IMR-90 (cell line): ENCODE measurements at regions not wholly inside any gene's neighbourhood (a gene's known extent, or its start where the extent isn't known, plus 50 kb on each side); places are given as distances from the start of the nearest gene placed in this dataset.

ENCODE experiments used
- ATAC-seq: fragments of 200-7000 bp; cut with Tn5 transposase; 2 replicates; pipeline ENCODE4 v1.9.1; 2020; ENCODE audit warnings: low read depth, mild to moderate bottlenecking, moderate library complexity
- BruUV-seq: library from RNA; stranded (reverse); fragments of 400-500 nt; replicated peaks from 2 replicates; lab custom pipeline; 2021; lab: Mats Ljungman, UMichigan
- CTCF ChIA-PET: fragments of 300-600 bp; formaldehyde crosslinking; extraction: SDS; loops from one replicate; lab custom pipeline; 2021; ENCODE audit warnings: antibody characterized with exemption; lab: Yijun Ruan, JAX
- POLR2A ChIA-PET: fragments of 300-600 bp; sonication (Branson Sonifier 250); formaldehyde crosslinking; loops from one replicate; lab custom pipeline; 2022; ENCODE audit warnings: antibody characterized with exemption; ENCODE audit not compliant: unreplicated experiment; lab: Charles Lee
- DNase-seq: peaks from one replicate; pipeline ENCODE4 v3.0.0; 2013
- H2AFZ ChIP-seq: replicated peaks from 2 replicates; pipeline ENCODE3; 2013; ENCODE audit warnings: low read length, mild to moderate bottlenecking; ENCODE audit not compliant: poor library complexity
- H2AK5ac ChIP-seq: 2 replicates; pipeline ENCODE4 v1.6.1; 2013; ENCODE audit warnings: low read depth, low read length, inconsistent platforms
- H2AK9ac ChIP-seq: replicated peaks from 2 replicates; pipeline ENCODE3; 2013; ENCODE audit warnings: mild to moderate bottlenecking, low read depth, low read length, moderate library complexity; ENCODE audit not compliant: poor library complexity
- H2BK120ac ChIP-seq: 2 replicates; pipeline ENCODE4 v1.6.1; 2013; ENCODE audit warnings: low read depth, low read length, inconsistent platforms
- H2BK15ac ChIP-seq: 3 replicates; pipeline ENCODE4 v1.6.1; 2013; ENCODE audit warnings: low read depth, low read length, inconsistent platforms
- H2BK20ac ChIP-seq: 2 replicates; pipeline ENCODE4 v1.6.1; 2013; ENCODE audit warnings: low read depth, mild to moderate bottlenecking, inconsistent platforms, low read length, moderate library complexity
- H2BK5ac ChIP-seq: 2 replicates; pipeline ENCODE4 v1.6.1; 2013; ENCODE audit warnings: mild to moderate bottlenecking, low read depth, low read length, inconsistent platforms; ENCODE audit not compliant: poor library complexity, severe bottlenecking
- H3K14ac ChIP-seq: replicated peaks from 2 replicates; pipeline ENCODE4 v1.6.1; 2013; ENCODE audit warnings: low read depth, low read length, inconsistent platforms
- H3K18ac ChIP-seq: 2 replicates; pipeline ENCODE4 v1.6.1; 2013; ENCODE audit warnings: low read depth, low read length, control low read depth
- H3K23ac ChIP-seq: 2 replicates; pipeline ENCODE4 v1.6.1; 2013; ENCODE audit warnings: low read depth, low read length, inconsistent platforms
- H3K27ac ChIP-seq: 2 replicates; pipeline ENCODE4 v1.5.1; 2013; ENCODE audit warnings: mild to moderate bottlenecking, control low read depth, low read length; ENCODE audit not compliant: insufficient read depth
- H3K27me3 ChIP-seq: 2 replicates; pipeline ENCODE4 v1.6.1; 2013; ENCODE audit warnings: low read length; ENCODE audit not compliant: control insufficient read depth, insufficient read depth
- H3K36me3 ChIP-seq: 2 replicates; pipeline ENCODE4 v1.6.1; 2013; ENCODE audit warnings: low read length, mixed read lengths; ENCODE audit not compliant: control insufficient read depth, insufficient read depth
- H3K4ac ChIP-seq: 2 replicates; pipeline ENCODE4 v1.6.1; 2013; ENCODE audit warnings: low read depth, low read length, inconsistent platforms
- H3K4me1 ChIP-seq: 2 replicates; pipeline ENCODE4 v1.6.1; 2013; ENCODE audit warnings: low read length, mixed read lengths; ENCODE audit not compliant: control insufficient read depth, insufficient read depth
- H3K4me2 ChIP-seq: 2 replicates; pipeline ENCODE4 v1.6.1; 2013; ENCODE audit warnings: low read depth, mild to moderate bottlenecking, control low read depth, low read length, moderate library complexity
- H3K4me3 ChIP-seq: 2 replicates; pipeline ENCODE4 v1.5.1; 2013; ENCODE audit warnings: low read depth, mild to moderate bottlenecking, control low read depth, low read length, moderate library complexity; ENCODE audit not compliant: insufficient read depth
- H3K56ac ChIP-seq: 2 replicates; pipeline ENCODE4 v1.6.1; 2013; ENCODE audit warnings: low read length, inconsistent platforms; ENCODE audit not compliant: insufficient read depth; ENCODE audit errors: extremely low read depth
- H3K79me1 ChIP-seq, 2 experiments: 2 replicates each; pipeline ENCODE4 v1.6.1; 2013; ENCODE audit warnings: low read length in 2 of 2, inconsistent platforms in 1 of 2, low read depth in 1 of 2
- H3K9ac ChIP-seq: 2 replicates; pipeline ENCODE4 v1.6.1; 2013; ENCODE audit warnings: low read depth, low read length, control low read depth
- H3K9me1 ChIP-seq: 2 replicates; pipeline ENCODE4 v1.6.1; 2013; ENCODE audit warnings: low read length, inconsistent platforms; ENCODE audit not compliant: insufficient read depth
- H3K9me3 ChIP-seq: 2 replicates; pipeline ENCODE4 v1.6.1; 2013; ENCODE audit warnings: low read length; ENCODE audit not compliant: control insufficient read depth, insufficient read depth
- H4K20me1 ChIP-seq: 2 replicates; pipeline ENCODE4 v1.6.1; 2013; ENCODE audit warnings: low read length, inconsistent platforms; ENCODE audit not compliant: insufficient read depth
- H4K5ac ChIP-seq: 2 replicates; pipeline ENCODE4 v1.6.1; 2013; ENCODE audit warnings: mild to moderate bottlenecking, low read depth, low read length, control low read depth
- H4K8ac ChIP-seq, 2 experiments: 2 replicates each; pipeline ENCODE4 v1.6.1; 2013; ENCODE audit warnings: low read depth in 2 of 2, low read length in 2 of 2, control low read depth in 1 of 2, inconsistent platforms in 1 of 2
- H4K91ac ChIP-seq: 2 replicates; pipeline ENCODE4 v1.6.1; 2013; ENCODE audit warnings: low read depth, low read length, inconsistent platforms; ENCODE audit not compliant: insufficient read depth
- BHLHE40 ChIP-seq: fragments of 150-350 bp; IDR thresholded peaks from 2 replicates; pipeline ENCODE4 v1.6.1; 2016; ENCODE audit warnings: mild to moderate bottlenecking, low read depth, low read length
- CHD1 ChIP-seq: IDR thresholded peaks from 2 replicates; pipeline ENCODE4 v1.6.1; 2012; ENCODE audit warnings: low read depth, low read length, improper control_type of control experiment
- CTCF ChIP-seq: conservative IDR thresholded peaks from 2 replicates; pipeline ENCODE4 v1.5.1; 2012; ENCODE audit warnings: mild to moderate bottlenecking, low read depth, low read length, improper control_type of control experiment
- MAFK ChIP-seq: IDR thresholded peaks from 2 replicates; pipeline ENCODE4 v1.6.1; 2012; ENCODE audit warnings: low read depth, low read length, improper control_type of control experiment
- MXI1 ChIP-seq: IDR thresholded peaks from 2 replicates; pipeline ENCODE4 v1.6.1; 2012; ENCODE audit warnings: low read depth, mild to moderate bottlenecking, low read length, moderate library complexity, borderline replicate concordance
- RAD21 ChIP-seq: IDR thresholded peaks from 2 replicates; pipeline ENCODE4 v1.6.1; 2012; ENCODE audit warnings: low read length, improper control_type of control experiment
- RCOR1 ChIP-seq: IDR thresholded peaks from 2 replicates; pipeline ENCODE4 v1.6.1; 2012; ENCODE audit warnings: mild to moderate bottlenecking, low read length, improper control_type of control experiment; ENCODE audit not compliant: insufficient replicate concordance
- RFX5 ChIP-seq: IDR thresholded peaks from 2 replicates; pipeline ENCODE4 v1.8.0; 2012; ENCODE audit warnings: low read depth, mild to moderate bottlenecking, low read length, moderate library complexity
- SMC3 ChIP-seq: fragments of 150-350 bp; IDR thresholded peaks from 2 replicates; pipeline ENCODE4 v1.6.1; 2016; ENCODE audit warnings: low read depth, mild to moderate bottlenecking, antibody characterized with exemption, low read length, moderate library complexity
- USF2 ChIP-seq: fragments of 150-350 bp; IDR thresholded peaks from 2 replicates; pipeline ENCODE4 v1.6.1; 2017; ENCODE audit warnings: mild to moderate bottlenecking, antibody characterized with exemption, low read length, low read depth
- WGBS, 2 experiments: methylation state at CpG; one replicate each; pipeline versions ENCODE4 v1.1.5 to v1.1.7; 2013; ENCODE audit warnings: missing lambda C conversion rate in 2 of 2; ENCODE audit not compliant: insufficient read length in 1 of 2; ENCODE audit errors: extremely low coverage in 2 of 2; 5-methylcytosine and 5-hydroxymethylcytosine counted together
- dilution Hi-C: fragments of 300-500 bp; cut with HindIII; formaldehyde crosslinking; loops from one replicate; pipeline ENCODE4 v1.14.3; 2018; ENCODE audit warnings: low sequenced_read_pairs; ENCODE audit not compliant: unreplicated experiment
- in situ Hi-C: fragments of 300-500 bp; cut with MboI; formaldehyde crosslinking; loops from 3 replicates; pipeline ENCODE4 v1.14.3; 2019; ENCODE audit warnings: low sequenced_read_pairs, inconsistent platforms, mixed read lengths
- intact Hi-C: fragments of 100-400 bp; cut with micrococcal nuclease; formaldehyde crosslinking; loops from 2 replicates; pipeline ENCODE4 v1.10.0; 2022

- TF ChIP-seq RFX5 (no peak), SMC3 (no peak), MXI1 (no peak), CTCF (no peak), CHD1 (no peak), BHLHE40 (no peak), MAFK (no peak), RCOR1 (no peak), USF2 (no peak), RAD21 (no peak)
- Histone ChIP-seq H2AK5ac (no peak overlapping the region), H2AK9ac (no peak overlapping the region), H3K18ac (no peak overlapping the region), H2BK15ac (no peak overlapping the region), H2AFZ (no peak overlapping the region), H4K20me1 (no peaks in the 10 kb centered on the region), H4K5ac (no peak overlapping the region), H3K14ac (no peak overlapping the region), H2BK120ac (no peak overlapping the region), H3K23ac (no peak overlapping the region), H2BK20ac (no peak overlapping the region), H3K4me2 (no peak overlapping the region), H3K4me1 (no peaks in the 10 kb centered on the region), H3K27ac (no peak overlapping the region), H3K9ac (no peak overlapping the region), H3K4ac (no peak overlapping the region), H4K91ac (no peak overlapping the region), H2BK5ac (no peak overlapping the region), H4K8ac (no peak overlapping the region), H3K36me3 (no peaks in the 10 kb centered on the region), H3K4me3 (no peak overlapping the region), H3K27me3 (no peaks in the 10 kb centered on the region), H3K79me1 (no peaks in the 10 kb centered on the region), H3K56ac (no peak overlapping the region), H3K9me1 (no peaks in the 10 kb centered on the region), H3K9me3 (no peaks in the 10 kb centered on the region)
- intact Hi-C loops: no loop called here
- no TSS peak for BruUV-seq
- ChIA-PET CTCF (no interaction called here), POLR2A (no interaction called here)
- DNase-seq (no peak), ATAC-seq (no peak)
- dilution Hi-C loops: no loop called here
- in situ Hi-C loops: no loop called here
- no CpG with 5 or more reads among the region's 1 CpG for WGBS, 2 experiments
Measured at GRCh38 chr21:26246073-26246472, 75.5 kb upstream of the APP start.
